GM21576 (cell line): ENCODE measurements at regions not wholly inside any gene's neighbourhood (a gene's known extent, or its start where the extent isn't known, plus 50 kb on each side); places are given as distances from the start of the nearest gene placed in this dataset.
A peak's percentile ranks its signal among the peaks of the same experiment; 100 is the strongest.

ENCODE experiments used
- ATAC-seq: cut with Tn5 transposase; IDR thresholded peaks from one replicate; pipeline ENCODE4 v1.9.1; 2021; ENCODE audit warnings: mild to moderate bottlenecking, moderate library complexity; ENCODE audit not compliant: unreplicated experiment

DNA sequence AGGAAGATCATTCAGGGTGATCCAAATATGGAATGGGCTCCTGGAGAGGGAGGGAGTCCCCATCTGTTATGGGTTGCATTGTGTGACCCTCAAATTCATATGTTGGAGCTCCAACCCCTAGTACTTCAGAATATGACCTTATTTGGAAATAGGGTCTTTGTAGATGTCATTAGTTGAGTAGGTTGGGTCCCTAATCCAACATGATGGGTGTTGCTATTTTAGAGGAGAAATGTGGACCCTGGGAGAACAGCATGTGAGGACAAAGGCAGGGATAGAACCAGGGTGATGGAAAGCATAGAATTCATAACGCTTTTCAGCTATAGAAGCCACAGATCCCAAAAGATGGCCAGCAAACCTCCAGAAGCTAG lies 91.5 kb upstream of the SMNDC1 start:
- ATAC-seq, result no peak

DNA sequence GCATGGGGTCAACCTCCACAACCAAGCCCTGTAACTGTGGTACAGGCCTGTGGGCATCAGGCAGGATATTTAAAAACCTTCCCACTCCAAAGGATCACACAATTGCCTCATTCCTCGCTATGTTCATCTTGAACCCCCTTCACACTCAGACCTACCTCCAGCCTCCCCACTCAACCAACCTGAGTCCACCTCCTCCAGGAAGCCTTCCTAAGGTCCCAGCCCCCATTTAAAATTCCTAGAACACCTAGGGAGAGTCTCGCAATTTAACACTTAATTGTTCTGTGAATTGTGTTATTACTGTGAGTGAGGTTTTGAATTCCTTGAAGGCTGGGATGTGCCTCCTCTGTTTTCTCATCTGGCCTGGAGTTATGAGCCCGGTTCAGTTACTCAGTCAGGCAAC lies 93.1 kb upstream of the SMNDC1 start:
- ATAC-seq, result no peak

DNA sequence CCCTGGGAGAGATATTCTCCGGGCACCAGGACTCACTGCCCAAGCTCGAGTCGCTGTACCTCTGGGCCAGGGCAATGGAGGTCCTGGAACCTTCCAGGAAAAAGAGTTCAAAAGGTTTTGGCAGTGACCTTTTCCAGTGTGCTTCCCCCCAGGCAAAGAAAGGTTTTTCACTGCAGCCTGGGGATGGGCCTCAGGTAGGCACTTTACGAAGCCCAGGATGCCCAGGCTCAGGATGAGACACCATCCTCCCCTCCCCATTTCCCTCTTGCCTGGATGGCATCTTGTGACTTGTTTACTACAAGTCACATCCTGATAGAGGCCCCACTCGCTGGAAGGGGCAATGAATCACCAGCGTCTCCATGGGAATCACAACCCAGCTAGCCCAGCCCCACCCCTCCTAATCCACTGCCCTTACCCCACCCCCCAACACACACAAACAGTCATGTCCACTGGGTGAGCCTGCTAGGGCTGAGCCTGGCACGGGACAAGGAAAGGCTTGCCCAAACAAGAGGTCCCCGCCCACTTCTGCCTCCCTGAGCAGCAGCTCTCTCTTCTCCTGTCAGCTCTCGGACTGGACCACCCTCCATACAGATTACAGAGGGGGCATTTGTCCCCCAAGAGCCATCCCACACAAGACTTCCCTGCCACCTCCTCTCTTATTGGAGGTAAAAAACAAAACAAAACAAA lies 93.8 kb upstream of the SMNDC1 start:
- ATAC-seq, result no peak

DNA sequence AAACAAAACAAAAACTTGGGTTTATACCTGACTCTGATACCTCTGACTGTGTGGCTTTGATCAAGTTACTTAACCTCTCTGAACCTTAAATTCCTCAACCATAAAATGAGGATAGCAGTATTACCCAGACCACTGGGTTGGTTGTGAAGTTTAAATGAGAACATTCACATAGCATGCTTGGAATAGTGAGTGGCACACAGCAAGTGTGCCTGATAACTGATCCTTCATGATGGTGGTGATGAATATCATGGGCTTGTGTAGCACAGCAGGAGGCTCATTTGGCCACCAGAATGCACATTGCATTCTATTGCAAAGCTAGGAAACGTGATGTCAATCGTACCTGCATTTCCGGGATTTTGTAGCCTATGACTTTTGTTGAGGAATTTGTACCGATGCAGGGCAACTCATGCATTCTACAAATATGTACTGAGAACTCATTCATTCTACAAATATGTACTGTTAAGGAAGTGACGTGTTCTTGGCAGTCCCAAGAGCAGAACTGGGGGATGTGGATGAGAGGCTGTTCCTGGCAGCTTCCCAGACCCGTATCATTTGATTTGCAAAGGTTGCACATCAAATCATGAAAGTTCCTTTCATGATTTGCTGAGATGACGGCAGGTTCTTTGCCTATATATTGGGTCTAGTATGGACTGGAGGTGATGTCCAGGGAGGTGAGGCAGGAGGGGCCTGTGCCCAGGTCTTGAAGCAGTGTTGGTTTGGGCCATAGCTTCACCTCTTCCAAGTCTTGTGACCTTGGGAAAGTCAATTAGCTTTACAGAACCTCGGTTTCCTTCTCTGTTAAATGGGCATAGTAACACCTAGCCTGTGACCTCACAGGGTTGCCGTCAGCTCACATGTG lies 94.6 kb upstream of the SMNDC1 start:
- ATAC-seq, result no peak

DNA sequence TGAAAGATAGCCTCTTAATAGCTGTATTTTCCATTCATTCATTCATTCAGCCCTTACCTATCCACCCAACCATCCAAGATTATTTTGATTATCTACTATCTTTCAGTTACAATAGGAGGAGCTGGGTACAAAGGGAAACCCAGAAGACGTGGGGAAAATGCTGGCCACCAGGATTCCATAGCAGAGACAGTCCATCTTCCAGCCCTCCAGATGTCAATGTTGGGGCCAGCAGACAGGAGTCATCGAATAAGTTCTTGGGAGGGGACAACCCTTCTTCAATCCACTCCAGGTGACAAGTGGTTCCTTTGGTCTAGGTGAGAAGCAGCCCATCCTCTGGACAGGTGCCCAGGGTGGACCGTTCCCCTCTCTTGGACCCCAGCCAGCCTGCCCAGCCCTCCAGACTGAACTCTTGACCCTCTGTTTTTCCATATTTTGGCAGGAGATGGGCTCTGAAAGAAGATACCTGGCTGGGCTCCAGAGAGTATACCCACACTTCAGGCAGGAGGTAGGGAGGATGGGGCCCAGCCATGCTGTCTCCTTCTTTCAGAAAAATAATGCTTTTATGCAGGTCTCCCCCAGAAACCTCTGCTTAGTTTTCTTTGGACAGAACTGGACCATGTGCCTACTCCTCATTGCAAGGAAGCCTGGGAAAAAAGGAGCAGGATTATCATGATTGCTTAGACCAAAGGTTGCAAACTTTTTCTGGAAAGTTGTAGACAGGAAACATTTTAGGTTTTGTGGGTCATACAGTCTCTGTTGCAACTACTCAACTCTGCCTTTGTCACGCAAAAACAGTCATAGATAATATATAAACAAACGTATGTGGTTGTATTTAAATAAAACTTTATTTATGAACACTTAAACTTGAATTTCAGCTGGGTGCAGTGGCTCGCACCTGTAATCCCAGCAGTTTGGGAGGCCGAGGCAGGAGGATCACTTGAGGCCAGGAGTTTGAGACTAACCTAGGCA lies 95.5 kb upstream of the SMNDC1 start:
- no peak for ATAC-seq

DNA sequence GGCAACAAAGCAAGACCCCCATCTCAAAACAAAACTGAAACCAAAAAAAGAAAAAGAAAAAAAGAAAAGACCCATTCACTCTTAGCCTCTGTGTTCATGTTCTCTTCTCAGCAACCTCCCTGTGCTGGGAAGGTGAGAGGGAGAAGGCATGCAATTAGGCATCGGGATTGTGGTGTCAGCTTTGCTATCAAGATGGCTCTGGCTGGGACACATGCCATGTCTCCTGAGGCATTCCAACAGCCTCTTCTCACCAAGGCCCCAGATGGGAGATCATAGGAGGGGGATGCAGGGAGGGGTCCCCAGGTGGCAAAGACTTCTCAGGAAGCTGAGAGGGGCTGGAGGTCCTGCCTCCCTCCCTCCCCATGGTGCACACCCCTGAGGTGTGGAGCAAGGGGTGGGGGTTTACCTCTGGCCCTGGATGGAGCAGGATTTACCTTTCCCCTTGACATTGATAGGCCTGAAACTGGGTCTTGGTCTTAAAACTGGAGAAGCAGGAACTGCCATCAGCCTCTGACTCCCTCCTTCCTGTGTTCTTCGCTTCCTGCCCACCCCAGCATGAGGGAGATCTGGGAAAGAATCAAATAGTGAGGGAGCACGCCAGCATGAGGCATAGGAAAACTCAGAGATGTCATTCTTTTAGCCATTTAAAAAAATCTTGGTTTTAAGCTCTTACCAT lies 96.2 kb upstream of the DUSP5 start:
- no peak for ATAC-seq

DNA sequence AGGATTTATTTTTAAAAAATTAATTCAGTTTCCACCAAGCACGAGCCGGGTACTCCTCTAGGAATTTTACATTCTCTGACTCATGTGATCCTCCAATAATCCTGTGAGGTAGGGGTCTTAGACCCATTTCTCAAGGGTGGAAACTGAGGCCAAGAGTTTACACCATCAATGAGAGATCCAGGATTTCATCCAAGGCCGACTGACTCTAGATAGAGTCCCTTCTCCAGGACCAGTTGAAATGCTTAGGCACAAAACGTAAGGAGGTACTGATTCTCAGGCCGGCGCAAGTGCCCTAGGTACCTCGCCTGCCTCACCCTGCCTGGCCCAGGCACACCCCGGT lies 95.7 kb upstream of the DUSP5 start:
- no peak for ATAC-seq

DNA sequence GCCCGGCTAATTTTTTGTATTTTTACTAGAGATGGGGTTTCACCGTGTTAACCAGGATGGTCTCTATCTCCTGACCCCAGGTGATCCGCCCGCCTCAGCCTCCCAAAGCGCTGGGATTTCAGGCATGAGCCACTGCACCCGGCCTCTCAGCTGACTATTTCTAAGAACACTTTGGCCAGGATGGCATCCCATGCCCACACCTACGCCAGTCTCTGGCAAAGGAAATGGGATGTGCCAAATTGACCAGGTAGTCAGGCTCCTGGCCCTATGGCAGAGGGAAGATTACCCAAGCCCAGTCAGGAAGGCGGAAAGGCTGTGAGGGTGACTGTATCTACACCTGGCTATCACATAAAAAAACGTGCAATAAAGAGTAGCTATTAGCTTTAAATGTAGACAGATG lies 94.1 kb upstream of the DUSP5 start:
- no peak for ATAC-seq

DNA sequence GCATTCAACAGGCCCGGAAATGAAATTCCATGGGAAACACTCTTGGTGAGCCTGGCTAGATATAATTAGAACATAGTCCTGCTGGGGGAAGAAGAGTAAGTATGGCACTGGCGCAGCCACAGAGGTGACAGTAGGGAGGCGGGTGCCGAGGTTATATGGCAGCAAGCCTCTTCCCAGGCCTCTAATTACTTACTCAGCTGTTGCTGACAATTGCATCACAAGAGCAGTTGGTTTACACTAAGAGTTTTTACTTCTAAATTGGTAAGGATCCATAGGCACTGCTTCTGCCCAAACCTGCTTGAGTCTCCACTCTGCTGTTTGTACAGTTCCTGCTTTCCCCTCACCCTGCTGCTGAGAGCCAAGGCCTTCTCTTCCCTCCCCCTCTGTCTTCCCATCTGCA lies 93.3 kb upstream of the DUSP5 start:
- no peak for ATAC-seq

DNA sequence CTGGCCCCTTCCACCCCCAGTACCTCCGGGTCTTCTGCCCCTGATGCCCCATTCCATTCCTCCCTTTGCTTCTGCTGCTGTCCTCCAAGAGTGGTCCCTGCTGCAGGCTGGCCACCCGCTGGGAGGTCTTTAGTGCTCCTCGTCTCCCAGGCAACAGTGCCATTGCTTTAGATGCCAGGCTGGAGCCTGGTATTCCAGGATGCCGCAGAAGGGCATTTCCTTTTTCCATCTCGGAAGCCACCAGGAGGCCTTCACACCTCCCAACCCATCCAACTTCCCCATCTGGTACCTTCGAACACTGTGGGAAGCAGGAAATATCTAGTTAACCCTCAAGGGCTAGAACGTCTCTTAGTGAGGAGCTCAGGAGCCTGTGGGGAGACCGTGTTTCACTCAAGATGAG lies 92.9 kb upstream of the DUSP5 start:
- no peak for ATAC-seq

DNA sequence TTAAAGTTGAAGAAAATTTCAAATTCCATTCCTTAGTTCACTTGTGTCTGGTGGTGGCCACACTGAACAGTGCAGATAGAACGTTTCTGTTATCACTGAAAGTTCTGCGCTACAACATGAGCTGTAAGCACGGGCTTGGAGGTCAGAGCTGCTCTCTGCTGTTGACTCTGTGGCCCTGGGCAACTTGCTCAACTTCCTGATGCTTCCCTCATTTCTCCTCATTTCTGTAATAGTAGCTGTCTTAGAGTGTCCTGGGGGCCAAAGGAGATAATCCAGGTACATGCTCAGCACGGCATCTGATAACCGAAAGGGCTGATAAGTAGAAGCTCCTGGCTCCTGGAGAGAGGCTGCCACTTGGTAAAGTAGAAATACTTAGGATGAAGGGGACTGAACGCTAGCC lies 92.3 kb upstream of the DUSP5 start:
- ATAC-seq, result no peak

DNA sequence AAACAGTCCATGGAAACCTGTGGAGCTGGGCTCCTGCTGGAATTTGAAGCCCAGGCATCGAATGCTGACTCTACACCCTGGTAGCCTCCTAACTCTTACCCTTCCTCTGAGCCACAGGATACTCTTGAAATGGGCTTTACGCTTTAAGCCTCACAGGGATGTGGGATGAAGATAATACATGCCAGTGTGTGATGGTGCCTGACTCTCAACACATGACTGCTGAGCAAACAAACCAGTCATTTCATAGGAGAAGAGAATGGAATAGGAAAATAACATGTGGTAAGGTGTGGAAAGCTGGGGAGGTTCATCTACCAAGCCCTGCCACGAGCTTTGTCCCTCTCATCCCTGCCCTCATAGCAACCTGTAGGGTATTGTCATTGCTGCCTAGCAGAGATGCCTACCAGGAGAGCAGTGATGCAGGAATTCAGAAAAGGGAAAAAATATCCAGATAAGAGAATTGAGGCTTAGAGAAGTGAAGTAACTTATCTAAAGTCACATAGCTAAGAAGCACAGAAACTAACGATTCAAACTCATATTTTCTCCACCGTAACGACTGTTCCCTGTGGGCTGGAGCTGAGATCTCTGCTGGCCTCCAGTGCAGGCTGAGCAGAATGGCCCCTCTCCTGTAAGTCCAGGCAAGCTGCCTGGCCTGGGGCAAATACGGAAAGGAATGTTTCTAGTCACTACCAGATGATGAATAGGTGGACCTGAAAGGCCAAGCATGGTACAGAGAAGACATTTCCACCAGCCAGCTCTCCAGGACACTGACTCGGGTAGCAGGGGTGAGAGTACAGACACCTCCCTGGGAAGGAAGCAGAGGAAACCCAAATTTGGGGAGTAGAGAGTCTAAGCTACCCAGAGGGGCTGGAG lies 90.2 kb upstream of the DUSP5 start:
- no peak for ATAC-seq

DNA sequence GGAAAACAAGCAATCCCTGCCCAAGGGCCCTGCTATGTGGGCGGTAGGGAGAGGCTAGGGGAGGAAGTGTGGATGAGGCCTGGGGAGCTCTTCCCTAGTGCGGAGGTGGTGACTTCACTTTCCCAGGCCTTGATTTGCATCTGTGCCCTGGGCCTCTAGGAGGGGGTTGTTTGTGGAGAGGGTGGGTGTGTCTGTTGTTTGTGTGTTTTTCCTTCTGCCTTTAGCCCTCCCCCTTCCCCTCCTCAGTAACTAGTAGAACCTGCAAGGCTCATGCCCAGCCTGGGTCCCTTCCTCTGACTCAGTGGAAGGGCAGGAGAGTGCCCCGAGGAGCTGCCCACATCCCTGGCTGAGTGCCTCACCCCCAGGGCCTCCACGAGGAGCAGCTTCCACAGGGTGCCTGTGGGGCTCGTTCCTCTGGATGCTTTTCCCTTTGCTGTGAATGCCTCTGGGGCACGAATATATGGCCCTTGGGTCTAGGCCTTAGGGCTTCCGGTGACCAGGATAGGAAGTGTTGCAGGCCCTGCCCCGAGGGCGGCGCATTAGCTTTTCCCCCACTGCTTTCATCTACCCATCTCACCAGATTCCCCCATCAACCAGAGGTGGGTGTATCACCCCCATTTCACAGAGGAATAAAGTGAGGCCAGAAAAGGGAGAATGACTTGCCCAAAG lies 89.4 kb upstream of the DUSP5 start:
- ATAC-seq, result no peak

DNA sequence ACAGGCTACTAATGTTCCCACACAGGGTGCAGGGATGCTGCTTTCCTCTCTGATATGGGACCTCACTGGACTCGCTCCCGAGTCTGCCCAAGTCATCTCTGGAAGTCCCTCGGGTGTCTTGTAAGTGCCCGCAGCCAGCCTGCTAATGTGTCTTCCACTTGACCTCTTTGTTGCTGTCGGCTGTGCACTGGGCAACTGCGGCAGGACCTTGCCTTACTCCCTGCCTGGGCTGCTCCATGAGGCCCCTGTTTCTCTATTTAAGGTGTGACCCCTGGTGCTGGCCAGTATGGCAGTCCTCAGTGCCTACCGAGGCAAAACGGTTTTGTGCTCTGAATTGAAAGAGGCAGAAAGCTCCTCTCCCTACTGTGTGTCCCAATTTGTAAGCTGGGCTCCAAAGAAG lies 88.8 kb upstream of the DUSP5 start:
- ATAC-seq, result no peak

DNA sequence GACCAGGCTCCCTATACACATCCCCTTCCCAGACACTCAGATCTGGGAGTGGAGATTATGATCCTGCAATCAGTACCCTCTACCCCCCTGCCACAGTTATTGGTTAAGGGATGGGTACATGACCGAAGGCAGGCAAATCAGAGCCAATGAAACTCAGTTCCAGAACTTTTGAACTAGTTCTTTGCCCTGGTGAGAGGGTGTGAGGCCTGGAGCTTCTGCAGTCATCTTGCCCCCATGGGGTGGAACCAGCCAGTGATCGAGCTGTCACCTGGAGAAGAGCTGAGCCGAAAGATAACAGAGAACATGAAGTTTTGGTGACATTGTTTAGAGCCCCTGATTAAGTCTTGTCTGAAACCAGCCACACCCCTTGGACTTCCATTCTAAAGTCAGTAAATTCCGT lies 88.2 kb upstream of the DUSP5 start:
- ATAC-seq, result no peak

DNA sequence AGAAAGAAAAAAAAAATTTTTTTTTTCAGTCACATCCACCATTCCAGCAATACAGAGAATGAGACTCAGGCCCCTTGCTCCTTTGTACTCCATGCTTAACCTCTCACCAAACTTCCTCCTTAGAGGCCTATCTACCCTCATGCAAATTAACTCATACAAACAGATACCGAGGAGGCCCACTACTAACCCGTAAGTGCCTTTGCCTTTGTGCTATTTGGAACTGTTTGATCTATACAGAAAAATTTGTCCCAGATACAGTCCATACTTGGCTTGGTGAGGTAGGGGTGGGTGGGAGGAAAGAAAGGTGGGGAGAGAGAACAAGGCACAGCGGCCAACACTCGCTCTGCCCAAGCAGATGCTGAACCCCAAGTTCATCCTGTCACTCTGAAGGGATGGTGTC lies 87.8 kb upstream of the DUSP5 start:
- peak; percentile 43 for ATAC-seq

DNA sequence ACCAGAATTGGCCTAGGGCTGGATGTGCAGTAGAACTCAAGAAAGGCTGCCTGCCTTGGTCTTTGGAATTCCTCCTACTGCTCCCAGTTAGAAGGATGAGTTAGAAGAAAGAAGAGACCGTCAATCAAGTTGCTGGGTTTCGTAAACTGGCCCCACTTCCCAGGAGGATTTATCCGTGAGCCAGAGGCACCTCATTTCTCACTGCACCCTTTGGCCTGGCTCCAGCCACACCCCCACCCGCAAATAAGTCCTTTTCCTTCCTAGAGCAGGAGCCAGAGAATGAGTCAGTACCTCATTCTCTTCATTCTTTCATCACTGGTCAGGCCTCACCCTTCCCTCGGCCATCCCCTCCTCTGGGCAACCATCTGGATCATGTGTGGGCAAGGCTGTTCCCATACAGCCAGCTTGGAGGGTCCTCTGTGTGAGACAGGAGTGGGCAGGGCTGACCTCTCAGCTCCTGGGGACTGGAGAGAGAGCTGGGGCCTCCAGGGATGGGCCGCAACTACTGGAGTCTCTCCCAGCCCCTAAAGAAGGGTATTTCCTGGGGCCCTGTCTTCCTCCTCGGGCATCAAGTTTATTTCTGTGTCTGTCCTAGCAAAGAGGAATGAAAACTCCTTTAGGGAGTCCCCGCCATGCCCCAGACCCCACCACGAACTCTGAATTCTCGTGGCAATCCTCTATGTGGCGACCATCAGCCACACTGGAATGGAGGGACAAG lies 87.2 kb upstream of the DUSP5 start:
- ATAC-seq, result no peak

DNA sequence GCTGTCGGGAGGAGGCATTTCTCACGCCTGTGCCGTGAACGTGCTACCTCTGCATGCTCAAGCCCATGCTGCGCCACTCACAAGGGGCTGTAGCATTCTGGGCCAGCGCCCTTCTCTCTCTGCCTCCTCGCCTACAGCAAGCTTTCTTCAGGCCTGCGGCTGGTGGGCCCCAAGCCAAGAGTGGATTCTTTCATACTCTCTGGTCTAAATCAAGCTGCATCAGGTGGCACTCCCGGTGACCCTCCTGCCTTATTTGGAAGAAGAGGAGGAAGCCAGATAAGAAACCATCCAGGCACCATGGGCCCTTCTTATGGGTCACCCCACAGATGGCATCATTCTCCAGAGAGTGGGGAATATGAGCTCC lies 86.7 kb upstream of the DUSP5 start:
- ATAC-seq, result no peak
